Erythroblast (primary cell): ENCODE measurements at regions not wholly inside any gene's neighbourhood (a gene's known extent, or its start where the extent isn't known, plus 50 kb on each side); places are given as distances from the start of the nearest gene placed in this dataset.
A peak's percentile ranks its signal among the peaks of the same experiment; 100 is the strongest.

Experiments
- DNase-seq, 2 experiments: peaks; one replicate each; lab custom pipeline; 2025; lab: John Stamatoyannopoulos, UW
- GATA1 ChIP-seq: IDR thresholded peaks from 2 replicates; pipeline ENCODE4 v1.6.1; 2011; ENCODE audit warnings: low read depth, mild to moderate bottlenecking, control low read depth, low read length, moderate library complexity
- POLR2A ChIP-seq: IDR thresholded peaks from 2 replicates; pipeline ENCODE4 v1.6.1; 2011; ENCODE audit warnings: mild to moderate bottlenecking, low read length

GRCh38 chr10:55098452-55098851 is 297.4 kb upstream of the PCDH15 start:
- TF ChIP-seq GATA1 (no peak), POLR2A (no peak)

DNA sequence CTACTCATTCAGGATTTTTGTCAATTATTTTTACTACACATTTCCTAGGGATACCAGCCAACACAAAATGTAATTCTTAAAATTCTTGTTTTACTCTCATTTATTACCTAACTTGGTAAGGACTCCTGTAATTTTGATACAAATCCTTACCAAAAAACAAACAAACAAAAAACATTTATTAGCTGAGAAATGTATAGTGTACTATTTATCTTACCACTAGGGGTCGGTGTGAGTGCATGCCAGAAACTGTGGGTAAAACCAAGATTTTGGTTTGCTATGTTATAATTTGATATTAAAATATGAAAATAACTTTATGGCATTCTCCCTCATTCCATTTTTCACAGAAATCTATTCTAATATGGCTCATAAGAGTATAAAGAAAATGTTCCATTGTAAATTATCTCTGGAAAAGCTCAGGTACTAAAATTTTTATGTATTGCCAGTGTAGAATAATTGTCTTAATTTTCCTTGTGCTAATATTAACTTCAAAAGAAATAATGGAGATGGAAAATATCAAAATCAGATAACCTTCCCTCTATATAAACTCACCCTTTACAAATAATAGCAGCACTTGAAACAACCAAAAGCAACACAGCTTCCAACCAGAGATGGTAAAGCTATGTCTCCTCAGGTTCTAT is 290.8 kb upstream of the PCDH15 start:
- peak; percentile 0 to 22 for DNase-seq

More at GRCh38 chr10:55098452-55098851, 297.4 kb upstream of the PCDH15 start:
- DNase-seq, result no peak

GRCh38 chr10:55078121-55078520 is 277.1 kb upstream of the PCDH15 start:
- TF ChIP-seq GATA1 (no peak), POLR2A (no peak)
- no peak for DNase-seq

More for the DNA sequence above, 290.8 kb upstream of the PCDH15 start:
- TF ChIP-seq GATA1, result no peak
- no peak for TF ChIP-seq POLR2A

DNA sequence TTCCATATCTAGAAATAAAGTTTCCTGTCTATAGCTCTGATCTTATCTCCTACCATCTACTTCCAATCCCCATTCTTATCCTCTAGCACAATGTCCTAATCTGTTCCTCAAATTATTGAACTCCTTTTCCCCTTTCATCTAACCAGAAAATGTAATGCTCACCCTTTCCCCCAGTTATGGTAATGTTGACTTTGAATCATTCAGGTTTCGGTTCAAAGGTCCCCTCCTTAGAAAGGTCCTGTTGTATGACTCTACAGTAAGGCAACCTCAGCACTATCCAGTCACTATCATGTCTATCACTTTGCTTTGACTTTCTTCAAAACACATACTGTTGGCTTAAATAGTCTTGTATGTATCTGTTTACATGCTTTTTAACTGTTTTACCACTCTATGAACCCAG is 264.2 kb upstream of the PCDH15 start:
- TF ChIP-seq POLR2A (no peak), GATA1 (no peak)
- DNase-seq, result no peak

GRCh38 chr10:55063811-55064210 is 262.8 kb upstream of the PCDH15 start:
- TF ChIP-seq GATA1, result no peak
- TF ChIP-seq POLR2A, result no peak
- DNase-seq, result no peak

- no peak for TF ChIP-seq POLR2A
- TF ChIP-seq GATA1, result no peak
- no peak for DNase-seq
Measured at GRCh38 chr10:55062349-55062748, 261.3 kb upstream of the PCDH15 start.

- no peak for TF ChIP-seq GATA1
- no peak for TF ChIP-seq POLR2A
- no peak for DNase-seq
Measured at GRCh38 chr10:55058800-55059199, 257.8 kb upstream of the PCDH15 start.

DNA sequence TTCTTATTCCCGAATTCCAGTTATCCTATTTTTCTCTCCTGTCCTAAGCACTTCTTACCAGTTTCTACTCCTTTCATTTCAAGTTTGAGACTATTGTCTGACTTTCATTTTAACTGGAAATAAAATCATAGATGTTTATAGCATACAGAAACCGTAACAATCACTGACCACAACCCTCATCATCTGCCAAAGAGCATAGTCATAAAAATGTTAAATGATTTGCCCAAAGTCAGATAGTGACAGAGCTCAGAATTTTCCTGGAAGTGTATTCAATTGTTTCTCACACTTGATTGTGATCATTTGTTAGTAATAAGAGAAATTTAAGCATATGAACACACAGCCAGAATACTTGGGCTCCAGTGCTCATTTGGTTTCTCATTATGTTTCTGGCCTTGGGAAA is 250.5 kb upstream of the PCDH15 start:
- DNase-seq, result no peak
- no peak for TF ChIP-seq POLR2A
- TF ChIP-seq GATA1, result no peak

DNA sequence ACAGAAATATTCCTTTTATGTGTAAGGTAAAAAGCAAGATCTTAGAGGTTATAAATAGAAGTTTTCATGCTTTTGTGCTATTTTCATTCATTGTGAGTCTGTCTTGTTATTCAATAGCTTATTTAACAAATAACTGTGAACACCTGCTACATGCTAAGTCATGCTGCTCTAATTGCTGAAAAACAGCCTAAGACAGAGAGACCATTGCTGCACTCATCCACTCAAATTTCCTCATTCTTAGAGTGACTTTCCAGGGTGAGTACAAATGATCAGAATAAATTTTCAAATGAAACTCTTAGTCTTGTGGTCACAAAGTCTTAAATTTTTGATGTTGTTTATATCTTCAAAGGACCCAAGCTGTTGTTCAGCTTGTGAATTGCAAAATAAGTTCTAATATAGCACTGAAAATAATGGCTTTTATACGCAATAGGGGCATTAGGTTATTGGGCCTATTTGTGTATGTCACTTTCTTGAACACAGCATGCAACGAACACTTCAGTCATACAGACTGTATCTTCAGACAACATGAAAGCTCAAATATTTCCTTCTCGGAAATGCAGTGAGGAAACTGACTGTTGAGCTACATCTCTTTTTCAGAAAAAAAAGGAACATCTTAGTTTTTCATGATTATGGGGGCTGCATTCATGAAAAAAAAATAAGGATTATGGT is 247.9 kb upstream of the PCDH15 start:
- TF ChIP-seq GATA1 (no peak), POLR2A (no peak)
- DNase-seq, result no peak

DNA sequence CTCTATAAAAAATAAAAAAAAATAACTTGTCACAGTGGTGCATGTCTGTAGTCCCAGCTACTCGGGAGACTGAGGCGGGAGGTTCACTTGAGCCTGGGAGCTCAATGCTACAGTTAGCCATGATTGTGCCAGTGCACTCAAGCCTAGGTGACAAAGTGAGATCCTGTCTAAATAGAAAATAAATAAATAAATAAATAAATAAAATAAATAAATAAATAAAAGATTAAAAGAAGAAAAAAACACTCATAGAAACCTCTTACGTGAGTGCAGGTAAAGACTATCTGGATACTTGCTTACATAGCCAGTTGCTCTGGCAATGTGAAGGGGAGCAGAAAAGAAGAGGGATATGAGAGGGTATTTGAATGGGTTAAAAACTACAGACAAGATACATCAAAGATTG is 242.5 kb upstream of the PCDH15 start:
- TF ChIP-seq POLR2A (no peak), GATA1 (no peak)
- no peak for DNase-seq

DNA sequence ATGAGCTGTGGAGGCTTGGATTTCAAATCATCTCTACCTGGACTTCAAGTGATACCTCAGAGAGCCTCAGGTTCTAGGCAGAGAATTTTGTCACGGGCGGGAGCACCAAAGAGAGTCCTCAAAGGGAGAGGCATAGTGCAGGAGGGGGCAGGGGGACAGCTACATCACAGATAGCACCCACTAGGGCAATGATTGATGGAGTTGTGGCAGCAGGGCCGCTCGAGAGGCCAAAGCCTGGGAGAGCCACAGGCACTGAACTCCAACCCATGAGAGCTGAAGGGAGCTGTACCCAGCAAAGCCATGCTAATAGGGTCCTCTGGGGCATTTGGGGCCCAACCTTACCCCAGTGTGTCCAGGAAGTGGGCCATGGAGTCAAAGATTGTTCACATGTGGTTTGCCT is 232.0 kb upstream of the PCDH15 start:
- TF ChIP-seq POLR2A, result no peak
- no peak for TF ChIP-seq GATA1
- DNase-seq, result no peak

- DNase-seq, result no peak
Measured at GRCh38 chr10:55024713-55025112, 223.7 kb upstream of the PCDH15 start.

DNA sequence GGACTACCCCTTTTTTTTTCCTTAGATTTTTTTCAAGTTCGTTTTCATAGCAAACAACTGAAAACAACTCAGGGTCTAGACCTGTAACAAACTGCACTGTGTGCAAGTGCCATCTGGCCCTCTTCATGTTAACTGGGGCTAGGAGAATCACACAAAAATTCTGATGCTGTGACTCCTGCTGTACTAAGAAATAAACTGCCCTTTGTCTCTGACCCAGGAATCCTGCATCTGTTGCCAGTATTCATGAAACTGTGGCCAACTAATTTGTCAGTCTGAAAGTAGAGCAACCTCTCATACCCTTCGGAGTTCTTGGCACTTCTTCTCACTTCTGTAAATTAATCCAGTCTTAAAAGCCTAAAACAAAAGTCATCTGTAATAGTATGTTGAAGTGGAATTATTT is 218.4 kb upstream of the PCDH15 start:
- TF ChIP-seq POLR2A (no peak), GATA1 (no peak)
- DNase-seq, result no peak

More at GRCh38 chr10:55024713-55025112, 223.7 kb upstream of the PCDH15 start:
- TF ChIP-seq POLR2A (no peak), GATA1 (no peak)

DNA sequence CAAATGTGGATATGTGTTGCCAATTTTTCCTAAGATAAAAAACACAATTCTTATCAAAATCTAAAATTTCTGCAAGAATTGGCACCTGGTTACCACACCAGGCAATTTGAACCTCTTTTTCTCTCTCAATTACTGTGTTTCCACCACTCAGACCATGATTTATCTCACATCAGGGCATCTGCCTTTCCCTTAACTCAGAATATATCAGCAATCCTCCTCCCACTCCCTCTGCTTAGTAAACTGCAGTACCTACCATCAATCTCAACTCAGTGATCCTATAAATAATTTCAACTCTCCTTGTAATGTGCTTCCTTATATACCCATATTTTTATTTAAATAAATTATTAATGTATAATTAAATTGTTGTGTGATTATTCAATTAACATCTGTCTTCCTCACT is 212.3 kb upstream of the PCDH15 start:
- no peak for DNase-seq
- no peak for TF ChIP-seq POLR2A
- TF ChIP-seq GATA1, result no peak
